ENCODE measurements at regions not wholly inside any gene's neighbourhood (a gene's known extent, or its start where the extent isn't known, plus 50 kb on each side); places are given as distances from the start of the nearest gene placed in this dataset.

GRCh38 chr2:7102826-7103225, 185.6 kb downstream of the RNF144A start:
- intact Hi-C loops (cut with micrococcal nuclease): no loop called here
- POLR2A ChIA-PET: no interaction called here
- Mint-ChIP-seq H3K4me1 (peaks cover 7% of the 10 kb centered on the region), H3K27me3 (peaks cover 3% of the 10 kb centered on the region), H3K9me3 (peaks cover 10% of the 10 kb centered on the region), H3K36me3 (ENCODE audit: low read depth) (no peaks in the 10 kb centered on the region), H3K27ac (no peak overlapping the region), H3K4me3 (no peak overlapping the region)
- CTCF ChIA-PET: no interaction called here
- no peak for TF ChIP-seq CTCF (IDR thresholded peaks at IDR 0.05)
- DNase-seq: no peak
- ATAC-seq (ENCODE audit: low read depth): no peak

- Mint-ChIP-seq H3K36me3 (ENCODE audit: low read depth) (no peaks in the 10 kb centered on the region), H3K4me1 (no peaks in the 10 kb centered on the region), H3K4me3 (no peak overlapping the region), H3K9me3 (no peaks in the 10 kb centered on the region), H3K27ac (no peak overlapping the region), H3K27me3 (peaks cover 3% of the 10 kb centered on the region)
- intact Hi-C loops (cut with micrococcal nuclease): no loop called here
- ChIA-PET POLR2A (no interaction called here), CTCF (interaction anchor here (2.1 kb wide), 1 partner anchor 12 kb away, joined by 7 read pairs; no protein-coding TSS in a partner anchor)
- TF ChIP-seq CTCF (IDR thresholded peaks at IDR 0.05): no peak
- DNase-seq (no peak), ATAC-seq (ENCODE audit: low read depth) (no peak)
Observed at GRCh38 chr2:7108792-7109532, 191.8 kb downstream of the RNF144A start.

GRCh38 chr2:7109533-7109885, 192.3 kb downstream of the RNF144A start:
- no peak overlapping the region for H3K4me3 Mint-ChIP-seq
- ChIA-PET CTCF (interaction anchor here (2.1 kb wide), 1 partner anchor 12 kb away, joined by 7 read pairs; no protein-coding TSS in a partner anchor), POLR2A (no interaction called here)
- peaks cover 3% of the 10 kb centered on the region for H3K27me3 Mint-ChIP-seq
- no peak for ATAC-seq (ENCODE audit: low read depth)
- H3K4me1 Mint-ChIP-seq: no peaks in the 10 kb centered on the region
- H3K27ac Mint-ChIP-seq: no peak overlapping the region
- no peak for DNase-seq
- TF ChIP-seq CTCF (IDR thresholded peaks at IDR 0.05): no peak
- H3K36me3 Mint-ChIP-seq (ENCODE audit: low read depth): no peaks in the 10 kb centered on the region
- intact Hi-C loops (cut with micrococcal nuclease): no loop called here
- H3K9me3 Mint-ChIP-seq: peaks cover under 1% of the 10 kb centered on the region

- ChIA-PET POLR2A (no interaction called here), CTCF (no interaction called here)
- Mint-ChIP-seq H3K4me1 (no peaks in the 10 kb centered on the region), H3K36me3 (ENCODE audit: low read depth) (no peaks in the 10 kb centered on the region), H3K4me3 (no peak overlapping the region), H3K27ac (no peak overlapping the region), H3K9me3 (peaks cover 3% of the 10 kb centered on the region), H3K27me3 (no peaks in the 10 kb centered on the region)
- no peak for TF ChIP-seq CTCF (IDR thresholded peaks at IDR 0.05)
- ATAC-seq (ENCODE audit: low read depth) (no peak), DNase-seq (no peak)
- intact Hi-C loops (cut with micrococcal nuclease): no loop called here
Observed at GRCh38 chr2:7111626-7112025, 194.4 kb downstream of the RNF144A start.

- Mint-ChIP-seq H3K4me1 (no peaks in the 10 kb centered on the region), H3K27me3 (no peaks in the 10 kb centered on the region), H3K9me3 (peaks cover 3% of the 10 kb centered on the region), H3K4me3 (no peak overlapping the region), H3K36me3 (ENCODE audit: low read depth) (no peaks in the 10 kb centered on the region), H3K27ac (no peak overlapping the region)
- TF ChIP-seq CTCF (IDR thresholded peaks at IDR 0.05): no peak
- ATAC-seq (ENCODE audit: low read depth) (no peak), DNase-seq (no peak)
- POLR2A ChIA-PET: no interaction called here
- CTCF ChIA-PET: no interaction called here
- intact Hi-C loops (cut with micrococcal nuclease): no loop called here
Observed at GRCh38 chr2:7115364-7115763, 198.2 kb downstream of the RNF144A start.

Data from activated B cell treated with CpG ODN at 0.5 μM for 24 hours (primary cell).